HCT116 (cell line): ENCODE measurements at regions not wholly inside any gene's neighbourhood (a gene's known extent, or its start where the extent isn't known, plus 50 kb on each side); places are given as distances from the start of the nearest gene placed in this dataset.

Experiments used
- ATAC-seq: fragments of 200-7000 bp; cut with Tn5 transposase; 2 replicates; pipeline ENCODE4 v1.9.1; 2020; ENCODE audit warnings: mild to moderate bottlenecking, moderate library complexity
- BruUV-seq: library from RNA; stranded (reverse); fragments of 400-500 nt; replicated peaks from 2 replicates; lab custom pipeline; 2021; lab: Mats Ljungman, UMichigan
- CTCF ChIA-PET: fragments of 300-600 bp; sonication (Branson Sonifier 250); formaldehyde crosslinking; loops from one replicate; lab custom pipeline; 2021; ENCODE audit warnings: antibody characterized with exemption; lab: Charles Lee
- POLR2A ChIA-PET: fragments of 300-600, 350-600 bp; sonication (Branson Sonifier 250); formaldehyde crosslinking; loops from one replicate; lab custom pipeline; 2021; ENCODE audit warnings: antibody characterized with exemption; lab: Charles Lee
- RAD21 ChIA-PET, 2 experiments: fragments of 300-600 bp; sonication (Branson Sonifier 250); formaldehyde crosslinking; loops; one replicate each; lab custom pipeline; 2023; ENCODE audit warnings: low total read pairs in 2 of 2; ENCODE audit not compliant: uncharacterized antibody in 2 of 2, unreplicated experiment in 2 of 2, low non-redundant PET in 1 of 2; lab: Charles Lee
- DNase-seq: peaks from one replicate; pipeline ENCODE4 v3.0.0-alpha.2; 2010; ENCODE audit warnings: low read depth, low spot score
- H2AFZ ChIP-seq: fragments of 200-600 bp; shearing (Covaris generic), sonication (generic); 2 replicates; pipeline ENCODE4 v1.6.1; 2017; ENCODE audit warnings: low read depth, mixed run types, mixed read lengths, antibody characterized with exemption, low read length; ENCODE audit not compliant: poor library complexity, severe bottlenecking
- H3K27ac ChIP-seq: 2 replicates; pipeline ENCODE4 v1.5.1; 2012; ENCODE audit warnings: low read depth, low read length
- H3K27me3 ChIP-seq: fragments of 200-600 bp; sonication (generic); 2 replicates; pipeline ENCODE4 v1.6.1; 2016; ENCODE audit warnings: mixed run types, low read length, mixed read lengths; ENCODE audit not compliant: insufficient read depth
- H3K36me3 ChIP-seq, 2 experiments: fragments of 200-500 bp in 1 of 2; fragments of 200-600 bp in 1 of 2; sonication (Bioruptor generic) in 1 of 2; sonication (generic) in 1 of 2; 2 replicates each; pipeline versions ENCODE4 v1.5.1 to v1.6.1; 2014 to 2016; ENCODE audit warnings: low read length in 2 of 2, inconsistent platforms in 1 of 2, mixed read lengths in 1 of 2, mixed run types in 1 of 2; ENCODE audit not compliant: insufficient read depth in 2 of 2, control insufficient read depth in 1 of 2
- H3K4me1 ChIP-seq, 2 experiments: fragments of 200-600 bp in 1 of 2; sonication (generic) in 1 of 2; 2 replicates each; pipeline versions ENCODE4 v1.5.1 to v1.6.1; 2012 to 2017; ENCODE audit warnings: low read length in 2 of 2, inconsistent platforms in 1 of 2, mild to moderate bottlenecking in 1 of 2, mixed read lengths in 1 of 2, mixed run types in 1 of 2, moderate library complexity in 1 of 2; ENCODE audit not compliant: insufficient read depth in 2 of 2, control insufficient read depth in 1 of 2
- H3K4me2 ChIP-seq: fragments of 200-600 bp; sonication (generic); 2 replicates; pipeline ENCODE4 v1.6.1; 2017; ENCODE audit warnings: mixed run types, low read length, mixed read lengths
- H3K4me3 ChIP-seq, 2 experiments: fragments of 200-600 bp in 1 of 2; sonication (generic) in 1 of 2; replicated peaks in 1 of 2; 2 replicates each; pipeline ENCODE4 v1.5.1; 2011 to 2016; ENCODE audit warnings: low read length in 2 of 2, control low read depth in 1 of 2, low read depth in 1 of 2, mild to moderate bottlenecking in 1 of 2, mixed read lengths in 1 of 2, mixed run types in 1 of 2
- H3K79me2 ChIP-seq: fragments of 200-600 bp; sonication (generic); 2 replicates; pipeline ENCODE4 v1.6.1; 2017; ENCODE audit warnings: mild to moderate bottlenecking, mixed run types, low read length, moderate library complexity, mixed read lengths; ENCODE audit not compliant: insufficient read depth
- H3K9ac ChIP-seq: fragments of 200-600 bp; sonication (generic); 2 replicates; pipeline ENCODE4 v1.6.1; 2016; ENCODE audit warnings: low read length, mixed read lengths
- H3K9me2 ChIP-seq: fragments of 200-600 bp; sonication (generic), shearing (Covaris generic); 2 replicates; pipeline ENCODE4 v1.6.1; 2017; ENCODE audit warnings: mixed run types, mild to moderate bottlenecking, moderate library complexity; ENCODE audit not compliant: insufficient read depth
- H3K9me3 ChIP-seq, 2 experiments: fragments of 200-500 bp in 1 of 2; fragments of 200-600 bp in 1 of 2; sonication (Bioruptor generic) in 1 of 2; sonication (generic) in 1 of 2; 2 replicates each; pipeline ENCODE4 v1.6.1; 2014 to 2017; ENCODE audit warnings: low read length in 2 of 2, mixed read lengths in 2 of 2, inconsistent platforms in 1 of 2, low read depth in 1 of 2, mild to moderate bottlenecking in 1 of 2, mixed run types in 1 of 2, moderate library complexity in 1 of 2; ENCODE audit not compliant: control insufficient read depth in 1 of 2, insufficient read depth in 1 of 2
- H4K20me1 ChIP-seq: fragments of 200-600 bp; sonication (generic), shearing (Covaris generic); 2 replicates; pipeline ENCODE4 v1.6.1; 2017; ENCODE audit warnings: mixed run types, mild to moderate bottlenecking, moderate library complexity; ENCODE audit not compliant: insufficient read depth
- CBX3 ChIP-seq: IDR thresholded peaks from 2 replicates; pipeline ENCODE4 v1.6.1; 2012; ENCODE audit warnings: low read depth
- ELF1 ChIP-seq: IDR thresholded peaks from 2 replicates; pipeline ENCODE4 v1.6.1; 2012; ENCODE audit warnings: low read depth, borderline replicate concordance
- FOSL1 ChIP-seq: IDR thresholded peaks from 2 replicates; pipeline ENCODE4 v1.6.1; 2012; ENCODE audit warnings: low read depth
- JUND ChIP-seq: IDR thresholded peaks from 2 replicates; pipeline ENCODE4 v1.6.1; 2012
- POLR2A ChIP-seq: IDR thresholded peaks from 2 replicates; pipeline ENCODE4 v1.7.0; 2011; ENCODE audit warnings: borderline replicate concordance; ENCODE audit not compliant: insufficient read depth, insufficient read length; ENCODE audit errors: extremely low read depth
- RAD21 ChIP-seq: IDR thresholded peaks from 2 replicates; pipeline ENCODE4 v1.6.1; 2012; ENCODE audit warnings: low read depth, mild to moderate bottlenecking
- SIN3A ChIP-seq: IDR thresholded peaks from 2 replicates; pipeline ENCODE4 v1.6.1; 2012; ENCODE audit warnings: low read depth
- SRF ChIP-seq: IDR thresholded peaks from 2 replicates; pipeline ENCODE4 v1.6.1; 2012; ENCODE audit warnings: low read depth
- TCF7L2 ChIP-seq: IDR thresholded peaks from 2 replicates; pipeline ENCODE4 v1.7.0; 2011; ENCODE audit warnings: borderline replicate concordance, inconsistent platforms; ENCODE audit not compliant: insufficient read depth, insufficient read length; ENCODE audit errors: extremely low read depth
- YY1 ChIP-seq: IDR thresholded peaks from 2 replicates; pipeline ENCODE4 v1.6.1; 2011; ENCODE audit warnings: low read length, low read depth, moderate library complexity, mild to moderate bottlenecking; ENCODE audit not compliant: insufficient replicate concordance; ENCODE audit errors: extremely low read depth
- intact Hi-C: fragments of 100-400 bp; cut with micrococcal nuclease; formaldehyde crosslinking; loops from 2 replicates; pipeline ENCODE4 v1.10.0; 2022
- TF ChIP-seq, protein P1 (sequence below), 3 experiments: fragments of 200-600 bp in 1 of 3; sonication (generic) in 1 of 3; IDR thresholded peaks in 2 of 3; conservative IDR thresholded peaks in 1 of 3; 2 replicates each; pipeline ENCODE4 v1.5.1; 2012 to 2017; ENCODE audit warnings: low read depth in 2 of 3, low read length in 2 of 3, antibody characterized with exemption in 1 of 3, borderline replicate concordance in 1 of 3, control low read depth in 1 of 3, mild to moderate bottlenecking in 1 of 3, mixed read lengths in 1 of 3, mixed run types in 1 of 3, moderate library complexity in 1 of 3; ENCODE audit not compliant: insufficient read depth in 1 of 3
- TF ChIP-seq, protein P2 (sequence below): IDR thresholded peaks from 2 replicates; pipeline ENCODE4 v1.6.1; 2012
- TF ChIP-seq, protein P3 (sequence below): IDR thresholded peaks from 2 replicates; pipeline ENCODE4 v1.6.1; 2011; ENCODE audit warnings: mild to moderate bottlenecking, low read length, moderate library complexity; ENCODE audit not compliant: insufficient replicate concordance; ENCODE audit errors: extremely low read depth

DNA sequence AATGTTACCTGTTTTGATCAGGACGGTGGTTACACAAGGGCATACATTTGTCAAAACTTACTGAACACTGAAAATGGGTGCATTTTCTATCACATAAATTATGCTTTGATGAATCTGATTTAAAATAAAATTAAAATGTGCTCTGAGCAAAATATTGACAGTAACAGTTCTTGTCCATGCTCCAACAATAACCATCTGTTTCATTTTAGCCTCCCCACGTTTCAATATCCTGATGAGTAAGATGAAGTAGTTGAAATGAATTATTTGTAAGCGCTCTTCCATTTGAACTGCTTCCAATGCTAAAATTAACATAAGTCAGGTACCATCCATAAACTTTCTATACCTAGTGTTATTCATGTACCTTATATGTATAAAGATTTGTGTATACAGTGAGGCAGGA lies 365.4 kb downstream of the LTN1 start:
- Histone ChIP-seq H3K4me2 (no peak overlapping the region), H3K79me2 (no peaks in the 10 kb centered on the region), H3K9ac (no peak overlapping the region), H3K9me2 (no peaks in the 10 kb centered on the region), H3K27ac (no peak overlapping the region), H3K9me3 (peaks cover 3 to 4% of the 10 kb centered on the region in 2 experiments; a peak in 2 of 4 replicates), H3K27me3 (no peaks in the 10 kb centered on the region), H3K4me1 (no peaks in the 10 kb centered on the region), H4K20me1 (no peaks in the 10 kb centered on the region; the same call in 1 of the 2 replicates), H3K4me3 (no peak overlapping the region), H2AFZ (no peak overlapping the region), H3K36me3 (no peaks in the 10 kb centered on the region)
- ChIA-PET CTCF (no interaction called here), RAD21 (no interaction called here), POLR2A (no interaction called here)
- no TSS peak for BruUV-seq
- TF ChIP-seq SIN3A (no peak), CBX3 (no peak), ELF1 (no peak), TCF7L2 (no peak), FOSL1 (no peak), JUND (no peak)
- TF ChIP-seq, protein P1, sequence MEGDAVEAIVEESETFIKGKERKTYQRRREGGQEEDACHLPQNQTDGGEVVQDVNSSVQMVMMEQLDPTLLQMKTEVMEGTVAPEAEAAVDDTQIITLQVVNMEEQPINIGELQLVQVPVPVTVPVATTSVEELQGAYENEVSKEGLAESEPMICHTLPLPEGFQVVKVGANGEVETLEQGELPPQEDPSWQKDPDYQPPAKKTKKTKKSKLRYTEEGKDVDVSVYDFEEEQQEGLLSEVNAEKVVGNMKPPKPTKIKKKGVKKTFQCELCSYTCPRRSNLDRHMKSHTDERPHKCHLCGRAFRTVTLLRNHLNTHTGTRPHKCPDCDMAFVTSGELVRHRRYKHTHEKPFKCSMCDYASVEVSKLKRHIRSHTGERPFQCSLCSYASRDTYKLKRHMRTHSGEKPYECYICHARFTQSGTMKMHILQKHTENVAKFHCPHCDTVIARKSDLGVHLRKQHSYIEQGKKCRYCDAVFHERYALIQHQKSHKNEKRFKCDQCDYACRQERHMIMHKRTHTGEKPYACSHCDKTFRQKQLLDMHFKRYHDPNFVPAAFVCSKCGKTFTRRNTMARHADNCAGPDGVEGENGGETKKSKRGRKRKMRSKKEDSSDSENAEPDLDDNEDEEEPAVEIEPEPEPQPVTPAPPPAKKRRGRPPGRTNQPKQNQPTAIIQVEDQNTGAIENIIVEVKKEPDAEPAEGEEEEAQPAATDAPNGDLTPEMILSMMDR (IDR thresholded peaks at IDR 0.05 in 2 of 3, conservative IDR thresholded peaks at IDR 0.05 in 1 of 3; ENCODE audit: borderline replicate concordance in 1 of 3, insufficient read depth in 1 of 3, low read depth in 2 of 3, low read length in 2 of 3): no peak
- TF ChIP-seq, protein P2, sequence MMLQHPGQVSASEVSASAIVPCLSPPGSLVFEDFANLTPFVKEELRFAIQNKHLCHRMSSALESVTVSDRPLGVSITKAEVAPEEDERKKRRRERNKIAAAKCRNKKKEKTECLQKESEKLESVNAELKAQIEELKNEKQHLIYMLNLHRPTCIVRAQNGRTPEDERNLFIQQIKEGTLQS: no peak
- no peak for DNase-seq
- intact Hi-C loops: no loop called here
- ATAC-seq: no peak

DNA sequence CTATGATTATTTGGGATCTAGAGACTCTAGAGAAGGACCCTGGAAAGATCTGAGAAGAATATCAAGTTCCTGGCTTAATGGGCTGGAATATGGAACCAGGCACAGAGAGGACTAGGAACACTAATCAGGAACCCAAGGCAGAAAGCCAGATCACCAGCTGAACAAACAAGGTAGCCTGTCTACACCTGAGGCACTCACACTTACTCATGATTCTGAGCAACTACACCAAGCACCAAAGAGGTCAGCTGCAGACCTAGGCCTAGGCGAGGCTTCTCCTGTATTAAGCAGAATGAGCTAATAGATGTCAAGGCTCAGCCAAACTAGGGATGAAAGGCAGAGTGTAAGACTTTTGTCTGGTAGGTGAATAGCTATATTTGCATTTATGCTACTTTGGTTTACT lies 368.1 kb downstream of the LTN1 start:
- no peak for DNase-seq
- POLR2A ChIA-PET: no interaction called here

More for the DNA sequence above, 368.1 kb downstream of the LTN1 start:
- Histone ChIP-seq H3K9ac (no peak overlapping the region), H3K4me1 (no peaks in the 10 kb centered on the region), H3K79me2 (no peaks in the 10 kb centered on the region), H3K27ac (no peak overlapping the region), H3K9me3 (peaks cover 0 to 3% of the 10 kb centered on the region in 2 experiments; a peak in 2 of 4 replicates), H4K20me1 (no peaks in the 10 kb centered on the region; the same call in 1 of the 2 replicates), H3K36me3 (no peaks in the 10 kb centered on the region), H3K4me2 (no peak overlapping the region), H3K27me3 (no peaks in the 10 kb centered on the region), H2AFZ (no peak overlapping the region), H3K4me3 (no peak overlapping the region), H3K9me2 (no peaks in the 10 kb centered on the region)
- no peak for ATAC-seq
- TF ChIP-seq YY1: no peak
- no peak for TF ChIP-seq ELF1
- no peak for TF ChIP-seq POLR2A
- no peak for TF ChIP-seq TCF7L2
- TF ChIP-seq JUND: no peak
- TF ChIP-seq, protein P3, sequence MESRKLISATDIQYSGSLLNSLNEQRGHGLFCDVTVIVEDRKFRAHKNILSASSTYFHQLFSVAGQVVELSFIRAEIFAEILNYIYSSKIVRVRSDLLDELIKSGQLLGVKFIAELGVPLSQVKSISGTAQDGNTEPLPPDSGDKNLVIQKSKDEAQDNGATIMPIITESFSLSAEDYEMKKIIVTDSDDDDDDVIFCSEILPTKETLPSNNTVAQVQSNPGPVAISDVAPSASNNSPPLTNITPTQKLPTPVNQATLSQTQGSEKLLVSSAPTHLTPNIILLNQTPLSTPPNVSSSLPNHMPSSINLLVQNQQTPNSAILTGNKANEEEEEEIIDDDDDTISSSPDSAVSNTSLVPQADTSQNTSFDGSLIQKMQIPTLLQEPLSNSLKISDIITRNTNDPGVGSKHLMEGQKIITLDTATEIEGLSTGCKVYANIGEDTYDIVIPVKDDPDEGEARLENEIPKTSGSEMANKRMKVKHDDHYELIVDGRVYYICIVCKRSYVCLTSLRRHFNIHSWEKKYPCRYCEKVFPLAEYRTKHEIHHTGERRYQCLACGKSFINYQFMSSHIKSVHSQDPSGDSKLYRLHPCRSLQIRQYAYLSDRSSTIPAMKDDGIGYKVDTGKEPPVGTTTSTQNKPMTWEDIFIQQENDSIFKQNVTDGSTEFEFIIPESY: no peak
- TF ChIP-seq SRF: no peak
- TF ChIP-seq RAD21: no peak
- RAD21 ChIA-PET: no interaction called here
- no TSS peak for BruUV-seq
- intact Hi-C loops: no loop called here
- CTCF ChIA-PET: no interaction called here
